ENCODE measurements at regions not wholly inside any gene's neighbourhood (a gene's known extent, or its start where the extent isn't known, plus 50 kb on each side); places are given as distances from the start of the nearest gene placed in this dataset.

- TF ChIP-seq CTCF (CRISPR knock-in tag; IDR thresholded peaks at IDR 0.05), result no peak
- no peak for TF ChIP-seq NFE2L1 (CRISPR knock-in tag; IDR thresholded peaks at IDR 0.05; ENCODE audit: borderline replicate concordance)
- no peak for TF ChIP-seq RFX3 (CRISPR knock-in tag; IDR thresholded peaks at IDR 0.05)
- no peak for TF ChIP-seq ZNF121 (CRISPR knock-in tag; IDR thresholded peaks at IDR 0.05)
- no peak for TF ChIP-seq MYC (CRISPR knock-in tag; IDR thresholded peaks at IDR 0.05; ENCODE audit: borderline replicate concordance)
- no peak for TF ChIP-seq SALL2 (CRISPR knock-in tag; IDR thresholded peaks at IDR 0.05)
These were observed 94.4 kb downstream of the RNASET2 start for GRCh38 chr6:166861961-166862286.

All from HepG2 (cell line).